GM12878 (cell line): ENCODE measurements at regions not wholly inside any gene's neighbourhood (a gene's known extent, or its start where the extent isn't known, plus 50 kb on each side); places are given as distances from the start of the nearest gene placed in this dataset.

Experiments
- ATAC-seq: fragments of 200-7000 bp; cut with Tn5 transposase; 3 replicates; pipeline ENCODE4 v1.9.1; 2020; ENCODE audit warnings: mild to moderate bottlenecking, moderate library complexity
- BruUV-seq: library from RNA; stranded (reverse); fragments of 400-500 nt; replicated peaks from 2 replicates; lab custom pipeline; 2021; lab: Mats Ljungman, UMichigan
- CTCF ChIA-PET: fragments of 300-600 bp; sonication (Branson Sonifier 250); formaldehyde crosslinking; extraction: SDS; loops from one replicate; lab custom pipeline; 2021; ENCODE audit warnings: inconsistent platforms; lab: Yijun Ruan, JAX
- POLR2A ChIA-PET: fragments of 350-600 bp; formaldehyde crosslinking; extraction: SDS; loops from one replicate; lab custom pipeline; 2021; ENCODE audit warnings: inconsistent platforms; lab: Charles Lee
- RAD21 ChIA-PET: fragments of 300-600 bp; sonication (Branson Sonifier 250); formaldehyde crosslinking; loops from one replicate; lab custom pipeline; 2023; ENCODE audit warnings: antibody characterized with exemption; ENCODE audit not compliant: unreplicated experiment; lab: Charles Lee
- SMC1A ChIA-PET: fragments of 300-600 bp; sonication (Branson Sonifier 250); formaldehyde crosslinking; loops from one replicate; lab custom pipeline; 2023; ENCODE audit not compliant: unreplicated experiment, uncharacterized antibody; lab: Charles Lee
- DNase-seq: peaks from one replicate; pipeline ENCODE4 v3.0.0-alpha.2; 2011; ENCODE audit warnings: low read depth, low spot score
- FAIRE-seq: peaks from 3 replicates; lab custom pipeline; 2011; peaks lifted over from hg19 to GRCh38; lab: Jason Lieb, UNC
- H2AFZ ChIP-seq: 2 replicates; pipeline ENCODE4 v1.6.0; 2011; ENCODE audit warnings: low read depth, low read length, control low read depth; ENCODE audit not compliant: control insufficient read depth
- H3K27ac ChIP-seq: 2 replicates; pipeline ENCODE4 v1.5.1; 2011; ENCODE audit warnings: control low read depth; ENCODE audit not compliant: control insufficient read depth, insufficient read depth
- H3K27me3 ChIP-seq, 2 experiments: replicated peaks in 1 of 2; 2 replicates each; pipeline versions ENCODE4 v1.6.0 to v1.6.1; 2011; ENCODE audit warnings: low read length in 1 of 2; ENCODE audit not compliant: control insufficient read depth in 2 of 2, insufficient read depth in 2 of 2
- H3K36me3 ChIP-seq, 2 experiments: 2 replicates each; pipeline ENCODE4 v1.5.1; 2011; ENCODE audit warnings: low read length in 1 of 2; ENCODE audit not compliant: control insufficient read depth in 2 of 2, insufficient read depth in 2 of 2
- H3K4me1 ChIP-seq: 2 replicates; pipeline ENCODE4 v1.6.1; 2011; ENCODE audit warnings: mild to moderate bottlenecking, low read length, moderate library complexity, mixed read lengths; ENCODE audit not compliant: control insufficient read depth, insufficient read depth
- H3K4me2 ChIP-seq: 2 replicates; pipeline ENCODE4 v1.6.0; 2011; ENCODE audit warnings: control low read depth; ENCODE audit not compliant: control insufficient read depth, insufficient read depth
- H3K4me3 ChIP-seq: fragments of 200-600 bp; sonication (generic); 2 replicates; pipeline ENCODE4 v1.5.1; 2016
- H3K79me2 ChIP-seq: 2 replicates; pipeline ENCODE4 v1.6.0; 2011; ENCODE audit warnings: low read length; ENCODE audit not compliant: control insufficient read depth, insufficient read depth
- H3K9ac ChIP-seq: 2 replicates; pipeline ENCODE4 v1.8.0; 2011; ENCODE audit warnings: low read length, control low read depth, mixed read lengths; ENCODE audit not compliant: control insufficient read depth, insufficient read depth
- H3K9me3 ChIP-seq: replicated peaks from 3 replicates; pipeline ENCODE4 v1.5.1; 2011; ENCODE audit warnings: mild to moderate bottlenecking, low read length; ENCODE audit not compliant: control insufficient read depth, insufficient read depth
- H4K20me1 ChIP-seq: 2 replicates; pipeline ENCODE4 v1.6.0; 2011; ENCODE audit not compliant: control insufficient read depth, insufficient read depth
- BRCA1 ChIP-seq: IDR thresholded peaks from 2 replicates; pipeline ENCODE4 v1.6.1; 2011; ENCODE audit warnings: low read depth, low read length, improper control_type of control experiment
- KAT2A ChIP-seq: conservative IDR thresholded peaks from 2 replicates; pipeline ENCODE4 v1.6.1; 2011; ENCODE audit warnings: low read depth, low read length; ENCODE audit not compliant: control insufficient read depth
- MTA3 ChIP-seq: IDR thresholded peaks from 2 replicates; pipeline ENCODE4 v1.6.1; 2012; ENCODE audit warnings: low read length, inconsistent platforms, borderline replicate concordance
- PAX5 ChIP-seq: IDR thresholded peaks from 2 replicates; pipeline ENCODE4 v1.6.1; 2011; ENCODE audit warnings: low read depth, low read length, borderline replicate concordance
- RBBP5 ChIP-seq: fragments of 200-600 bp; sonication (generic); conservative IDR thresholded peaks from 2 replicates; pipeline ENCODE4 v1.6.1; 2016
- WGBS: methylation state at CpG from one replicate; pipeline ENCODE4 v1.1.6; 2016; ENCODE audit warnings: low lambda C conversion rate; ENCODE audit not compliant: insufficient replicate concordance, insufficient coverage; ENCODE audit errors: missing lambda C conversion rate; 5-methylcytosine and 5-hydroxymethylcytosine counted together
- in situ Hi-C: fragments of 300-500 bp; cut with MboI; formaldehyde crosslinking; loops from 9 replicates; pipeline ENCODE4 v1.14.3; 2018; ENCODE audit warnings: mixed read lengths
- intact Hi-C: fragments of 100-400 bp; cut with micrococcal nuclease; formaldehyde crosslinking; loops from one replicate; pipeline ENCODE4 v1.14.2; 2022; ENCODE audit not compliant: unreplicated experiment
- TF ChIP-seq, protein P1 (sequence below): fragments of 450-650 bp; formaldehyde crosslinking; IDR thresholded peaks from 2 replicates; pipeline ENCODE4 v1.5.0; 2022; ENCODE audit warnings: mild to moderate bottlenecking, missing genetic modification characterization

- no peak for FAIRE-seq
Measured at GRCh38 chrX:142002471-142002870, 98.8 kb downstream of the MAGEC1 start.

GRCh38 chrX:142001934-142002333 is 98.2 kb downstream of the MAGEC1 start:
- no TSS peak for BruUV-seq
- Histone ChIP-seq H3K4me3 (no peak overlapping the region), H3K9me3 (no peaks in the 10 kb centered on the region), H3K4me2 (no peak overlapping the region), H2AFZ (no peak overlapping the region), H3K9ac (no peak overlapping the region), H3K79me2 (no peaks in the 10 kb centered on the region), H3K4me1 (no peaks in the 10 kb centered on the region), H4K20me1 (no peaks in the 10 kb centered on the region), H3K36me3 (no peaks in the 10 kb centered on the region), H3K27me3 (no peaks in the 10 kb centered on the region), H3K27ac (no peak overlapping the region)
- ChIA-PET CTCF (no interaction called here), SMC1A (no interaction called here), RAD21 (no interaction called here), POLR2A (no interaction called here)
- no peak for FAIRE-seq
- in situ Hi-C loops (no loop called here), intact Hi-C loops (no loop called here)
- TF ChIP-seq MTA3 (no peak), RBBP5 (no peak), BRCA1 (no peak), KAT2A (no peak)
- ATAC-seq = no peak
- no peak for DNase-seq
- 30% methylated on average over 1 of the region's 1 CpG for WGBS

More at GRCh38 chrX:142002471-142002870, 98.8 kb downstream of the MAGEC1 start:
- no peak for ATAC-seq
- no peak overlapping the region for H3K4me3 ChIP-seq
- no peak overlapping the region for H3K9ac ChIP-seq
- no peaks in the 10 kb centered on the region for H3K27me3 ChIP-seq
- POLR2A ChIA-PET = no interaction called here
- H3K4me2 ChIP-seq = no peak overlapping the region
- no TSS peak for BruUV-seq
- no peaks in the 10 kb centered on the region for H4K20me1 ChIP-seq
- no peaks in the 10 kb centered on the region for H3K9me3 ChIP-seq
- no peaks in the 10 kb centered on the region for H3K79me2 ChIP-seq
- WGBS = 19% methylated on average over 3 of the region's 3 CpGs
- DNase-seq = no peak
- intact Hi-C loops = no loop called here
- RAD21 ChIA-PET = no interaction called here
- in situ Hi-C loops = no loop called here
- no peak overlapping the region for H3K27ac ChIP-seq
- CTCF ChIA-PET = no interaction called here
- no peaks in the 10 kb centered on the region for H3K36me3 ChIP-seq
- SMC1A ChIA-PET = no interaction called here
- TF ChIP-seq, protein P1, sequence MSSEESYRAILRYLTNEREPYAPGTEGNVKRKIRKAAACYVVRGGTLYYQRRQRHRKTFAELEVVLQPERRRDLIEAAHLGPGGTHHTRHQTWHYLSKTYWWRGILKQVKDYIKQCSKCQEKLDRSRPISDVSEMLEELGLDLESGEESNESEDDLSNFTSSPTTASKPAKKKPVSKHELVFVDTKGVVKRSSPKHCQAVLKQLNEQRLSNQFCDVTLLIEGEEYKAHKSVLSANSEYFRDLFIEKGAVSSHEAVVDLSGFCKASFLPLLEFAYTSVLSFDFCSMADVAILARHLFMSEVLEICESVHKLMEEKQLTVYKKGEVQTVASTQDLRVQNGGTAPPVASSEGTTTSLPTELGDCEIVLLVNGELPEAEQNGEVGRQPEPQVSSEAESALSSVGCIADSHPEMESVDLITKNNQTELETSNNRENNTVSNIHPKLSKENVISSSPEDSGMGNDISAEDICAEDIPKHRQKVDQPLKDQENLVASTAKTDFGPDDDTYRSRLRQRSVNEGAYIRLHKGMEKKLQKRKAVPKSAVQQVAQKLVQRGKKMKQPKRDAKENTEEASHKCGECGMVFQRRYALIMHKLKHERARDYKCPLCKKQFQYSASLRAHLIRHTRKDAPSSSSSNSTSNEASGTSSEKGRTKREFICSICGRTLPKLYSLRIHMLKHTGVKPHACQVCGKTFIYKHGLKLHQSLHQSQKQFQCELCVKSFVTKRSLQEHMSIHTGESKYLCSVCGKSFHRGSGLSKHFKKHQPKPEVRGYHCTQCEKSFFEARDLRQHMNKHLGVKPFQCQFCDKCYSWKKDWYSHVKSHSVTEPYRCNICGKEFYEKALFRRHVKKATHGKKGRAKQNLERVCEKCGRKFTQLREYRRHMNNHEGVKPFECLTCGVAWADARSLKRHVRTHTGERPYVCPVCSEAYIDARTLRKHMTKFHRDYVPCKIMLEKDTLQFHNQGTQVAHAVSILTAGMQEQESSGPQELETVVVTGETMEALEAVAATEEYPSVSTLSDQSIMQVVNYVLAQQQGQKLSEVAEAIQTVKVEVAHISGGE (CRISPR knock-in tag) = no peak
- TF ChIP-seq PAX5 = no peak
- H3K4me1 ChIP-seq = no peaks in the 10 kb centered on the region
- H2AFZ ChIP-seq = no peak overlapping the region
